Panc1 (cell line): ENCODE measurements at regions not wholly inside any gene's neighbourhood (a gene's known extent, or its start where the extent isn't known, plus 50 kb on each side); places are given as distances from the start of the nearest gene placed in this dataset.

Source experiments
- ATAC-seq: fragments of 200-7000 bp; cut with Tn5 transposase; 2 replicates; pipeline ENCODE4 v1.9.1; 2020; ENCODE audit warnings: mild to moderate bottlenecking, moderate library complexity
- BruUV-seq: library from RNA; stranded (reverse); fragments of 400-500 nt; replicated peaks from 2 replicates; lab custom pipeline; 2021; lab: Mats Ljungman, UMichigan
- CTCF ChIA-PET: fragments of 300-600 bp; sonication (Branson Sonifier 250); formaldehyde crosslinking; loops from one replicate; lab custom pipeline; 2022; ENCODE audit warnings: antibody characterized with exemption; lab: Charles Lee
- POLR2A ChIA-PET: fragments of 300-600 bp; sonication (Branson Sonifier 250); formaldehyde crosslinking; loops from one replicate; lab custom pipeline; 2022; ENCODE audit warnings: antibody characterized with exemption; lab: Charles Lee
- DNase-seq: peaks from one replicate; pipeline ENCODE4 v3.0.0-alpha.2; 2010; ENCODE audit warnings: low read depth, low spot score
- H3K27ac ChIP-seq: 2 replicates; pipeline ENCODE4 v1.5.1; 2011; ENCODE audit warnings: mild to moderate bottlenecking, low read length, inconsistent platforms
- H3K27me3 ChIP-seq: fragments of 200-500 bp; sonication (Bioruptor generic); 2 replicates; pipeline ENCODE4 v1.6.0; 2014; ENCODE audit warnings: low read length, inconsistent platforms; ENCODE audit not compliant: control insufficient read depth, insufficient read depth
- H3K36me3 ChIP-seq: fragments of 200-500 bp; sonication (Bioruptor generic); 2 replicates; pipeline ENCODE4 v1.5.1; 2014; ENCODE audit warnings: inconsistent platforms, mild to moderate bottlenecking, low read length, moderate library complexity; ENCODE audit not compliant: control insufficient read depth, insufficient read depth
- H3K4me1 ChIP-seq: 2 replicates; pipeline ENCODE4 v1.5.1; 2011; ENCODE audit warnings: inconsistent platforms, mild to moderate bottlenecking, low read length, moderate library complexity; ENCODE audit not compliant: control insufficient read depth, insufficient read depth
- H3K4me3 ChIP-seq, 2 experiments: 2 replicates each; pipeline ENCODE4 v1.5.1; 2011 to 2012; ENCODE audit warnings: low read depth in 2 of 2, low read length in 2 of 2, mild to moderate bottlenecking in 2 of 2, inconsistent platforms in 1 of 2, moderate library complexity in 1 of 2
- H3K9me3 ChIP-seq: fragments of 200-500 bp; sonication (Bioruptor generic); 2 replicates; pipeline ENCODE4 v1.5.1; 2014; ENCODE audit warnings: low read depth, mild to moderate bottlenecking, inconsistent platforms, low read length, moderate library complexity; ENCODE audit not compliant: control insufficient read depth, insufficient read depth
- SIN3A ChIP-seq: IDR thresholded peaks from 2 replicates; pipeline ENCODE4 v1.6.1; 2012; ENCODE audit warnings: low read depth, mild to moderate bottlenecking, low read length, moderate library complexity, borderline replicate concordance; ENCODE audit not compliant: insufficient read depth
- TCF7L2 ChIP-seq: IDR thresholded peaks from 2 replicates; pipeline ENCODE4 v1.6.1; 2011; ENCODE audit warnings: mild to moderate bottlenecking, low read depth, low read length, inconsistent platforms
- in situ Hi-C: cut with HindIII; loops from 2 replicates; pipeline ENCODE4 v1.10.0; 2016; ENCODE audit warnings: low sequenced_read_pairs, low pct_unique_long_range_greater_than_20kb
- intact Hi-C: fragments of 100-400 bp; cut with micrococcal nuclease; formaldehyde crosslinking; loops from one replicate; pipeline ENCODE4 v1.10.0; 2022; ENCODE audit not compliant: unreplicated experiment
- TF ChIP-seq, protein P1 (sequence below), 2 experiments: IDR thresholded peaks; 2 replicates each; pipeline ENCODE4 v1.6.1; 2011 to 2012; ENCODE audit warnings: low read depth in 2 of 2, control low read depth in 1 of 2, low read length in 1 of 2, mild to moderate bottlenecking in 1 of 2, moderate library complexity in 1 of 2; ENCODE audit not compliant: insufficient read depth in 1 of 2
- TF ChIP-seq, protein P2 (sequence below): fragments of 450-650 bp; IDR thresholded peaks from 2 replicates; pipeline ENCODE4 v1.5.1; 2017; ENCODE audit warnings: mild to moderate bottlenecking

DNA sequence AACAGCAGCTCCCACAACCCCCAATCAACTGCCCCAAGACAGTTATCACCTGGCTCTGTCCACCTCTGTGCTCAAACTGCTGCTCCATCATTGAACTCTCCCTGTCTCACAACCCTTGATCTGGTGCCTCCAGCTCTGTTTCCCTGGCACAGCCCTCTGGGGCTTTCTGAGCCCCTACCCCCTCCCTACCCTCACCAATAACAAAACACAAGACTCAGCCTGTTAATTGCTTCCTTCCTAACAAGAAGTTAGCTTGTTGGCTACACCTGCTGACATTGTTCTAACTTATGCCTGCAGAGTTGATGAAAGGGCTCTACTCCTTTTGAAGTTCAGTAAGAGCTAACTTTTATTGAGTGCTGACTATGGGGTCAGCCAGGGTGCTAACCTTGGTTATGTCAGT, 99.4 kb upstream of the FNDC3A start:
- DNase-seq (no peak), ATAC-seq (no peak)
- Histone ChIP-seq H3K36me3 (no peaks in the 10 kb centered on the region), H3K27me3 (peaks cover 2% of the 10 kb centered on the region), H3K9me3 (no peaks in the 10 kb centered on the region), H3K4me1 (no peaks in the 10 kb centered on the region), H3K4me3 (no peak overlapping the region), H3K27ac (no peak overlapping the region)
- POLR2A ChIA-PET = no interaction called here
- CTCF ChIA-PET = no interaction called here
- TF ChIP-seq, protein P1, sequence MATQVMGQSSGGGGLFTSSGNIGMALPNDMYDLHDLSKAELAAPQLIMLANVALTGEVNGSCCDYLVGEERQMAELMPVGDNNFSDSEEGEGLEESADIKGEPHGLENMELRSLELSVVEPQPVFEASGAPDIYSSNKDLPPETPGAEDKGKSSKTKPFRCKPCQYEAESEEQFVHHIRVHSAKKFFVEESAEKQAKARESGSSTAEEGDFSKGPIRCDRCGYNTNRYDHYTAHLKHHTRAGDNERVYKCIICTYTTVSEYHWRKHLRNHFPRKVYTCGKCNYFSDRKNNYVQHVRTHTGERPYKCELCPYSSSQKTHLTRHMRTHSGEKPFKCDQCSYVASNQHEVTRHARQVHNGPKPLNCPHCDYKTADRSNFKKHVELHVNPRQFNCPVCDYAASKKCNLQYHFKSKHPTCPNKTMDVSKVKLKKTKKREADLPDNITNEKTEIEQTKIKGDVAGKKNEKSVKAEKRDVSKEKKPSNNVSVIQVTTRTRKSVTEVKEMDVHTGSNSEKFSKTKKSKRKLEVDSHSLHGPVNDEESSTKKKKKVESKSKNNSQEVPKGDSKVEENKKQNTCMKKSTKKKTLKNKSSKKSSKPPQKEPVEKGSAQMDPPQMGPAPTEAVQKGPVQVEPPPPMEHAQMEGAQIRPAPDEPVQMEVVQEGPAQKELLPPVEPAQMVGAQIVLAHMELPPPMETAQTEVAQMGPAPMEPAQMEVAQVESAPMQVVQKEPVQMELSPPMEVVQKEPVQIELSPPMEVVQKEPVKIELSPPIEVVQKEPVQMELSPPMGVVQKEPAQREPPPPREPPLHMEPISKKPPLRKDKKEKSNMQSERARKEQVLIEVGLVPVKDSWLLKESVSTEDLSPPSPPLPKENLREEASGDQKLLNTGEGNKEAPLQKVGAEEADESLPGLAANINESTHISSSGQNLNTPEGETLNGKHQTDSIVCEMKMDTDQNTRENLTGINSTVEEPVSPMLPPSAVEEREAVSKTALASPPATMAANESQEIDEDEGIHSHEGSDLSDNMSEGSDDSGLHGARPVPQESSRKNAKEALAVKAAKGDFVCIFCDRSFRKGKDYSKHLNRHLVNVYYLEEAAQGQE (IDR thresholded peaks at IDR 0.05; ENCODE audit: insufficient read depth in 1 of 2, low read depth in 2 of 2, low read length in 1 of 2) = no peak
- in situ Hi-C loops (no loop called here), intact Hi-C loops (no loop called here)
- BruUV-seq = no TSS peak

DNA sequence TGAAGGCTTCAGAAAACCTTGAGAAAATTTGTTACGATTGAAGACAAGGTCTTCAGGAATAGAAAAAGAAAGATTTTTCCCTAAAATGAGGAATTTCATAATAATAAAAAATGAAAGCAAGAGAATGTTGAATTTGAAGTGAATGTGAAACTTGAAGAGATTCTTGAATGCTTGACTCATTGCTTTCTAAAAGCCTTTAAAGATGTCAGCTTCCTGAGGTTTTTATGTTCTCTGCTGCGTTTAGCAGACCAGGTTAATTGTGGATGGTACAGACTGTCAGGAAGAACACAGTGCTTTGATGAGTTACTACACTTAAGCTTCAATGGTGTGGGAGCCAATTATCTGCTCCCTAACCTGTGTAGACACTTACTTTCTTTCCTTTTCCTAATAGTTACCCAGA, 96.3 kb upstream of the FNDC3A start:
- ATAC-seq (no peak), DNase-seq (no peak)
- in situ Hi-C loops (no loop called here), intact Hi-C loops (no loop called here)
- TF ChIP-seq, protein P1 (IDR thresholded peaks at IDR 0.05; ENCODE audit: insufficient read depth in 1 of 2, low read depth in 2 of 2, low read length in 1 of 2) = no peak
- TF ChIP-seq, protein P2, sequence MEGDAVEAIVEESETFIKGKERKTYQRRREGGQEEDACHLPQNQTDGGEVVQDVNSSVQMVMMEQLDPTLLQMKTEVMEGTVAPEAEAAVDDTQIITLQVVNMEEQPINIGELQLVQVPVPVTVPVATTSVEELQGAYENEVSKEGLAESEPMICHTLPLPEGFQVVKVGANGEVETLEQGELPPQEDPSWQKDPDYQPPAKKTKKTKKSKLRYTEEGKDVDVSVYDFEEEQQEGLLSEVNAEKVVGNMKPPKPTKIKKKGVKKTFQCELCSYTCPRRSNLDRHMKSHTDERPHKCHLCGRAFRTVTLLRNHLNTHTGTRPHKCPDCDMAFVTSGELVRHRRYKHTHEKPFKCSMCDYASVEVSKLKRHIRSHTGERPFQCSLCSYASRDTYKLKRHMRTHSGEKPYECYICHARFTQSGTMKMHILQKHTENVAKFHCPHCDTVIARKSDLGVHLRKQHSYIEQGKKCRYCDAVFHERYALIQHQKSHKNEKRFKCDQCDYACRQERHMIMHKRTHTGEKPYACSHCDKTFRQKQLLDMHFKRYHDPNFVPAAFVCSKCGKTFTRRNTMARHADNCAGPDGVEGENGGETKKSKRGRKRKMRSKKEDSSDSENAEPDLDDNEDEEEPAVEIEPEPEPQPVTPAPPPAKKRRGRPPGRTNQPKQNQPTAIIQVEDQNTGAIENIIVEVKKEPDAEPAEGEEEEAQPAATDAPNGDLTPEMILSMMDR = no peak
- TF ChIP-seq SIN3A = no peak
- TF ChIP-seq TCF7L2 = no peak
- CTCF ChIA-PET = no interaction called here
- no peaks in the 10 kb centered on the region for H3K4me1 ChIP-seq
- POLR2A ChIA-PET = no interaction called here
- H3K9me3 ChIP-seq = no peaks in the 10 kb centered on the region
- H3K27me3 ChIP-seq = peaks cover 2% of the 10 kb centered on the region; the same call in 1 of the 2 replicates
- no TSS peak for BruUV-seq
- H3K27ac ChIP-seq = no peak overlapping the region
- no peak overlapping the region for H3K4me3 ChIP-seq
- H3K36me3 ChIP-seq = no peaks in the 10 kb centered on the region
